ENCODE measurements at regions not wholly inside any gene's neighbourhood (a gene's known extent, or its start where the extent isn't known, plus 50 kb on each side); places are given as distances from the start of the nearest gene placed in this dataset.
"Not testable (repeated sequence)": the region's sequence is repeated elsewhere in the genome, so short reads cannot be mapped to it uniquely, and the experiment has no call there.

DNA sequence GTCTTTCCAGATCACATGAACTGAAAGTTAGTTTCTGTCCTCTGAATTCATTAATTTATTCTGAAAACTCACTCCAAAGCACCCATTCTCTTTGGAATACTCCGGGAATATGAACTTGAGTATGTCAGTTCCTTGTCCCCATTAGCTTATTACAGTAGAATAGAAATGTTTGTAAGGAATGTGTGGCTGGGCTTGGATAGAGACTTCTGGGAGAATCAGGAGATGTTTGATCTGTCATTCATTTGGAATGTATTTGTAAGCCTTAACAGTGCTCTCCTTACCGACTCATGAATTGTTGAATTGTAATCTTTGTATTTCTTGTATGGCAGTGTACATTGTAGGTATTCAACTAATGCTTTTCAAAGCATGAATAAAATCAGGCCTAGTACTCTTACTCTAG is 548.4 kb downstream of the LRRC70 start:
- Histone ChIP-seq H3K27me3 (ENCODE audit: insufficient read depth, low read length) (no peaks in the 10 kb centered on the region), H3K4me3 (ENCODE audit: low read length) (no peak overlapping the region), H3K9me3 (ENCODE audit: low read depth, low read length) (no peaks in the 10 kb centered on the region)

DNA sequence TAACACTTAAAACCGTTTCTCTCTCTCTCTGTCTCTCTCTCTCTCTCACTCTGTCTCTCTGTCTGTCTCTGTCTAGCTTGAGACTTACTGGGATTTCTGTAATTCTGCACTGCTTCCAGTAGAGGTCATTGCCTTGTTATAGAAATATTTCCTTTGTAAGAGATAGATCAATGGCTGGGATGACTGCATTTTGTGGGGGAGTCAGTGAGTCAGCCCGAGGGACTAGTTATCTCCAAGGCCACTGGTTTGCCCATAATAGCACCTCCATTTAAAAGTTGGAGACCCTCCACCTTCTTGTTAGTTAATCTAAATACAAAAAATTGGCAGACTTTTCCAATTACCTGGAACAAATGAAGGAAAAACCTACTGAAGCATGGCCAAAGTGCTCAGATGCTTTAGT is 547.2 kb downstream of the LRRC70 start:
- Histone ChIP-seq H3K27me3 (ENCODE audit: insufficient read depth, low read length) (no peaks in the 10 kb centered on the region), H3K4me3 (ENCODE audit: low read length) (no peak overlapping the region), H3K4me1 (ENCODE audit: insufficient read depth, low read length) (no peaks in the 10 kb centered on the region), H3K9me3 (ENCODE audit: low read depth, low read length) (no peaks in the 10 kb centered on the region)

More for the DNA sequence above, 548.4 kb downstream of the LRRC70 start:
- H3K4me1 ChIP-seq (ENCODE audit: insufficient read depth, low read length) = no peaks in the 10 kb centered on the region

DNA sequence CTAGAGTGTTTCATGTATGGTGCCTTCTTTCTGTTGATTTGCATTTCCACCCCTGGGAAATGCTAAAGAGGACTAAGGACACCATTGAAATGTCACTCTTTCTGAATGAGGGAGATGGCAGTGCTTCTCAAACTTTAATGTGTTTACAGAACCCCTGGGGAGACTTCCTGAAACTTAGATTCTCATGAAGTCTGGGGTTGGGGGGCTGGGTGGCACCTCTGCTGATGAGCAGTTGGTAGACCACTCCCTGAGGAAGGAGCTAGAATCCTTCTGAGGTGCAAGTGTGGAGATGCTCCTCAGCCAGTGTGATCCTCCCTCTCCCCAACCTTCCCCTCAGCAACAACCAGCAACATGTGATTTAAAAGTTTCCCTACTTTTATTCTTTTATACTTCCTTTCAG is 546.8 kb downstream of the LRRC70 start:
- Histone ChIP-seq H3K4me1 (ENCODE audit: insufficient read depth, low read length) (no peaks in the 10 kb centered on the region), H3K27me3 (ENCODE audit: insufficient read depth, low read length) (no peaks in the 10 kb centered on the region), H3K4me3 (ENCODE audit: low read length) (no peak overlapping the region), H3K9me3 (ENCODE audit: low read depth, low read length) (no peaks in the 10 kb centered on the region)

DNA sequence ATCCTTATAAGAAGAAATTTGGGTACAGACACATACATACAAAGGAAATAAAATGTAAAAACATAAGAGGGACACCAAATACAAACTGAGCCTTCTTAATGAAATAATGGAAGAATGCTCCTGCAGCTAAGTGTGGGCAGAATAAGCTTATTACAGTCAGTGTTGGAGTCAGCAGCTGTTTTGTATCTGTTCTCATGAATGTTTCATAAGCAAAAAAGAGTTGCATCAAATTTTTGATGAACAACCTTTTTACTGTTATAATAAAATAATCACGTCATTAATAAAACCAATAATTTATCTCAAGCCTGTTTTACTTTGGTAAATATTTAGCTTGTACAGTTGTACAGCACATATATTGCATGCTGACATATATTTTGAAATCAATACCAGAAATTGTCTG is 545.6 kb downstream of the LRRC70 start:
- no peaks in the 10 kb centered on the region for H3K4me1 ChIP-seq (ENCODE audit: insufficient read depth, low read length)
- H3K9me3 ChIP-seq (ENCODE audit: low read depth, low read length) = no peaks in the 10 kb centered on the region
- H3K4me3 ChIP-seq (ENCODE audit: low read length) = no peak overlapping the region
- H3K27me3 ChIP-seq (ENCODE audit: insufficient read depth, low read length) = no peaks in the 10 kb centered on the region

DNA sequence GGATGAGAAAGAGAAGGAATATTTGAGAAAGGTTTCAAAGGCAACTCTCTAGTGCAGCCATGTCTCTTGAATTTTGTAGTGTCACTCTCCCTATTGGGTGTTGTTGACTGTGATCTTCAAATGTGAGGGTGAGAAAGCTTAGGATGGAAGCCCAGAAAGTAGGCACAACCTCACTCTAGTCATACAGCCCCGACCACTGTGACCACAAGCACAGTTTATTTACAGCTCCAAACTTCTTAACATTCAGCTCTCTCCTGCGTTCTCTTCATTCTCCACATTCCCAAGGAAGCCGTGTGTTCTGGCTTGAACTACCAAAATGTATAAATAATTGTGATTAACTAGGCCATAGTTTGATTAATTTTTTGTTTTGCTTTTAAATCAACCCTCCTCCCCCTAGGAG is 542.9 kb downstream of the LRRC70 start:
- no peaks in the 10 kb centered on the region for H3K4me1 ChIP-seq (ENCODE audit: insufficient read depth, low read length)
- no peaks in the 10 kb centered on the region for H3K9me3 ChIP-seq (ENCODE audit: low read depth, low read length)
- no peak overlapping the region for H3K4me3 ChIP-seq (ENCODE audit: low read length)
- no peaks in the 10 kb centered on the region for H3K27me3 ChIP-seq (ENCODE audit: insufficient read depth, low read length)

DNA sequence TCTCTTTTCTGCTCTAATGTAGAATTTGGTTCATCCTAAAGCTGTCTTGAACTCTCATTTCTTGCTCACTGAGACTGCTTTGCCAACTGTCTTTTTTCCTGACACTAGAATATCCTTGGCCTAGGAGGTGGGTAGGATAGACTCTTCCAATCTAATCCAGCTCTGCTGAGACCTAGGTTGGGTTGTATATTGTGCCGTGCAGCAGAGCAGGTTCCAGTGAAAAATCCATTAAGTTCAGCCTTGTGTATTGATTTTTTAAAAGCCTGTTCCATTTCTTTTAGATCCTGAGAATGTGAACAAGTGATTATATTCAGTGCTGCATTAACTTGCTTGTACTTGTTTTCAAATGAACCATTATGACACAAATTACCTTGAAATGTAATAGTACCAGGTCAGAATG is 539.6 kb downstream of the LRRC70 start:
- Histone ChIP-seq H3K9me3 (ENCODE audit: low read depth, low read length) (no peaks in the 10 kb centered on the region), H3K4me1 (ENCODE audit: insufficient read depth, low read length) (no peaks in the 10 kb centered on the region), H3K4me3 (ENCODE audit: low read length) (no peak overlapping the region), H3K27me3 (ENCODE audit: insufficient read depth, low read length) (no peaks in the 10 kb centered on the region)

DNA sequence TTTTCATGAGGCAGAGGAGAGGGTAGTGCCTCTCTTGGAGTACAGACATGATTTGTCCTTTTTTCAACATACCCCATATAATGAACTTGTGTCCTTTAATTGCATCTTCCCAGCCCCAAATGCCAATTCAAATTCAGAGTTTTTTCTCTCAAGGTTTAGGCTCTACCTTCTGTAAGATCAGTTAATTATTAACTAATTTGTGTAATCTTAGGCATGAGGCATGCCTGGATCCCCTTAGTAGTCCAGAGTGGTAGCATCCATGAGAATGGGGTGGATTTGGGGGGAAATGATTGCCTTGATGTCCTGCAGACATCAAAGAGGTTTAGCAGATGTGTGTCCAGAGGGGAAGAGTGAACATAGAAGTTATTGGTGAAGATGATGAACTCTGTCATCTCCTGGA is 533.3 kb downstream of the LRRC70 start:
- Histone ChIP-seq H3K4me1 (ENCODE audit: insufficient read depth, low read length) (no peaks in the 10 kb centered on the region), H3K9me3 (ENCODE audit: low read depth, low read length) (no peaks in the 10 kb centered on the region), H3K27me3 (ENCODE audit: insufficient read depth, low read length) (no peaks in the 10 kb centered on the region), H3K4me3 (ENCODE audit: low read length) (no peak overlapping the region)

DNA sequence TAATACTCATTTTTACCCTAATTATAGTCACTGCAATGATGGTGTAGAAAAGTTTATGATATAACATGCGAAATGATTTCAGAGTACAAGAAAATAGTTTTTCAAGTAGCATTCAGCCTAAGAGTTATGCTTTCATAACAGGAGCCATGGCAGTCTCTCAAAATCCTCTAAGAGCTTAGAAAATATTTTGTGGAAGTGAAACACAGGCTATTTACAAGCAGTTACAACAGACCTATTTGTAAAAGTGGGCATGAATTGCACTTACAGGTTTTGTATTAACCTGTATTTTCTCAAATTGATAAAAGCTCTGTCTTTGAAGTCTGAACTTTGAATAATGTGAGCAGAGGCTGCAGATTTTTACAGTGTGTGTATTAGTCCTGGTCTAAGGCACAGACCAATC is 523.3 kb downstream of the LRRC70 start:
- H3K4me1 ChIP-seq (ENCODE audit: insufficient read depth, low read length) = no peaks in the 10 kb centered on the region
- H3K4me3 ChIP-seq (ENCODE audit: low read length) = no peak overlapping the region
- no peaks in the 10 kb centered on the region for H3K9me3 ChIP-seq (ENCODE audit: low read depth, low read length)
- no peaks in the 10 kb centered on the region for H3K27me3 ChIP-seq (ENCODE audit: insufficient read depth, low read length)

DNA sequence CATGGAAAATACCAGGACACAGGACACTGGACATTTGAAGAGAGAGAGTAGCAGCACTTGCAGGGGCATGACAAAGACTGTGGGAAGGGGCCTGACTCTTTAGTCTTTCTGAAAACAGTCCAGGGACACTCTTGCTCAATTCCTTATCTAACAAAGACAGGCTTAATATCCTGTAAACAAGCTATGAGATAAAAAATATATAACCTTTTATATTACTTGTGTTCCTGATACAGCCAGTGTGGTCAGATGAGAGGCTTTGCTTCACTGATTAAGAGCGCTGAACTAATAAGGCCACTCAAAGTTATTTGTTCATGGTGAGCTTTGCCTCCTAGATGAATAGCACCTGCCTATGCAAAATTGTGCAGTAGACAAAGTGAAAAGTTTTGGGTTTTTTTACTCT is 518.7 kb downstream of the LRRC70 start:
- H3K4me3 ChIP-seq (ENCODE audit: low read length) = no peak overlapping the region
- H3K9me3 ChIP-seq (ENCODE audit: low read depth, low read length) = no peaks in the 10 kb centered on the region
- H3K27me3 ChIP-seq (ENCODE audit: insufficient read depth, low read length) = no peaks in the 10 kb centered on the region
- H3K4me1 ChIP-seq (ENCODE audit: insufficient read depth, low read length) = no peaks in the 10 kb centered on the region

DNA sequence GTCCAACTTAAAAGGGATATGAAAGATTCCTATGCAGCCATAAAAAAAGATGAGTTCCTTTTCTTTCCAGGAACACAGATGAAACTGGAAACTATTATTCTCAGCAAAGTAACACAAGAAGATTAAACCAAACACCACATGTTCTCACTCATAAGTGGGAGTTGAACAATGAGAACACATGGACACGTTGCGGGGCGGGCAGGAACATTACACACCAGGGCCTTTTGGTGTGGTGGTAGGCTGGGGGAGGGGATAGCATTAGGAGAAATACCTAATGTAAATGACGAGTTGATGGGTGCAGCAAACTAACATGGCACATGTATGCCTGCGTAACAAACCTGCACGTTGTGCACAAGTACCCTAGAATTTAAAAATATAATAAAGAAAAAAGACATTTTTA is 516.1 kb downstream of the LRRC70 start:
- Histone ChIP-seq H3K4me3 (ENCODE audit: low read length) (no peak overlapping the region), H3K9me3 (ENCODE audit: low read depth, low read length) (no peaks in the 10 kb centered on the region), H3K27me3 (ENCODE audit: insufficient read depth, low read length) (no peaks in the 10 kb centered on the region), H3K4me1 (ENCODE audit: insufficient read depth, low read length) (no peaks in the 10 kb centered on the region)

DNA sequence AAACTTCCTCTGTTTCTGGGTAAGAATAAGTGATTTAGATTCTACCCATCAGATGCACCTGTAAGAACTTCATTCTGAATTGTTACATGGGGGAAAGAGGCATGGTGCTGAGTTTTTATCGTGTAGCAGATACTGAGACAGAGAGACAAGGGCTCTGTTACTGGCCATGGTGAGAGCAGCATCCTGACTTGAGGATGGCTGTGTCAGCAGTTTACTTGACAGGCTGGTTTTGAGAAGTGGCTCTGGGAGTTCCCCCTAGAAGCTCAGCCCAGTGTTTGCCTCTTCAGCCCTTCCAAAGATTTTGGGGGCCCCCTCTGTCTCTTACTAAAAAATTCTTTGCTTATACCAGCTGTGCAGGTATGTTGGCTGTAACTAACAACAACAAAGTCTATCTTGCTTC is 510.5 kb downstream of the LRRC70 start:
- H3K4me1 ChIP-seq (ENCODE audit: insufficient read depth, low read length) = no peaks in the 10 kb centered on the region
- no peaks in the 10 kb centered on the region for H3K27me3 ChIP-seq (ENCODE audit: insufficient read depth, low read length)
- H3K9me3 ChIP-seq (ENCODE audit: low read depth, low read length) = no peaks in the 10 kb centered on the region
- H3K4me3 ChIP-seq (ENCODE audit: low read length) = no peak overlapping the region

DNA sequence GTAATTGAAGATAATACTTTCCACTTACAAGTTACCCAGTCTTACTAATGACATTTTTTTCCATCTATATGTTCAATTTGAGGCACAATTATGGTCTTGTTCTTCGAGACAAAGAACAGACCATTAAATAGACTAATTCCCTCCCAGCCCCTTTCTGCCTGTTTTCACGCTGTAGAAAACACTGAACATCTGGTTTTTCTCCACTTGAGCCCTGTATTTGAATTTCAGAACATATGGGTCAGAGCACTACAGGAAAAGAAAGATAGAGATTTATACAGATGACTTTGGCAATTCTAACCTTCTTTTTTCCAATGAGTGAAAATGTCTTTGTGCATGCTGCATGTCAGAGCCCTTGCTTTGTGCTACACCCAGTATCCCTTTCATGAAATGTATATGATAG is 506.9 kb downstream of the LRRC70 start:
- no peaks in the 10 kb centered on the region for H3K4me1 ChIP-seq (ENCODE audit: insufficient read depth, low read length)
- no peaks in the 10 kb centered on the region for H3K9me3 ChIP-seq (ENCODE audit: low read depth, low read length)
- H3K4me3 ChIP-seq (ENCODE audit: low read length) = no peak overlapping the region
- H3K27me3 ChIP-seq (ENCODE audit: insufficient read depth, low read length) = no peaks in the 10 kb centered on the region

DNA sequence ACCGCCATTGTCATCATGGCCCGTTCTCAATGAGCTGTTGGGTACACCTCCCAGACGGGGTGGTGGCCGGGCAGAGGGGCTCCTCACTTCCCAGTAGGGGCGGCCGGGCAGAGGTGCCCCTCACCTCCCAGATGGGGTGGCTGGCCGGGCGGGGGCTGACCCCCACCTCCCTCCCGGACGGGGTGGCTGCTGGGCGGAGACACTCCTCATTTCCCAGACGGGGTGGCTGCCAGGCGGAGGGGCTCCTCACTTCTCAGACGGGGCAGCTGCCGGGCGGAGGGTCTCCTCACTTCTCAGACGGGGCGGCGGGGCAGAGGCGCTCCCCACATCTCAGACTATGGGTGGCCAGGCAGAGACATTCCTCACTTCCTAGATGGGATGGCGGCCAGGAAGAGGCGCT is 505.1 kb downstream of the LRRC70 start:
- not testable (repeated sequence) for H3K9me3 ChIP-seq (ENCODE audit: low read depth, low read length); H3K4me1 ChIP-seq (ENCODE audit: insufficient read depth, low read length); H3K4me3 ChIP-seq (ENCODE audit: low read length); H3K27me3 ChIP-seq (ENCODE audit: insufficient read depth, low read length)

DNA sequence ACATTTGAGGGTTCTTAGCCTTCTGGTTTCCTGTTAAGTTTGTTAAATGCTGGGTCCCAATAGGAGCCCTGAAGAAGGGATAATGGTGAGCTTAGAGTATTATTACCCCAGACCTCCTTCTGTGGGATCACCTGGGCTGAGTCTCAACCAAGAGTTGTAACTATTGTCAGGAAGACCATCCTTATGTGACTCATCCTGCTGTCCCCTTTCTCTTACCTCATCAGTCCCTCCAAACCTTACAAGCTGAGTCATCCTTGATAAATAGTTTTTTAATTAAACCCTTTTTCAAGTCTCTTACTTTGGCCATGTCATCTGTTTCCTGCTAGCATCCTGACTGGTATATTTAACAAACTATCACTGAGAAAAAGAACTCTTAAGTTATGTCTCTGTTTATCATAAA is 502.8 kb downstream of the LRRC70 start:
- no peaks in the 10 kb centered on the region for H3K27me3 ChIP-seq (ENCODE audit: insufficient read depth, low read length)
- no peaks in the 10 kb centered on the region for H3K9me3 ChIP-seq (ENCODE audit: low read depth, low read length)
- no peak overlapping the region for H3K4me3 ChIP-seq (ENCODE audit: low read length)
- no peaks in the 10 kb centered on the region for H3K4me1 ChIP-seq (ENCODE audit: insufficient read depth, low read length)

DNA sequence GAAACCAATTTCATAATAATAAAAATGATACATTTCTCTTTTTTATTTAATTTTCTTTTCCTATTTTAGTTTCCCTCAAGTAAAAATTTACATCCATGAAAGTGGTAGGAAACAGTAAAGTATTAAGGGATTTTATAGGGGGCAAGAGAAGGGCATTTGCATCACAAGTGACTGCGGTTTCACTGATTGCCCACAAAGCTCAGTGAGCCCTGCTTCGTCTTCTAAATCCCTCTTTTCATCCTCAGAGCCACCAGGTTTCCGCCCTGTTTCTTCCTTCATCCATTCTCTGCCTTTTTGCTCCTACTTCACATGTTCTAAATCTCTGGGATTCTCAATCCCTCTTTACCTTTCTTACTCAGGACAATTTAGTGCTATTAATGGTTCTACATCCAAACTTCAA is 491.4 kb downstream of the LRRC70 start:
- no peaks in the 10 kb centered on the region for H3K9me3 ChIP-seq (ENCODE audit: low read depth, low read length)
- no peaks in the 10 kb centered on the region for H3K27me3 ChIP-seq (ENCODE audit: insufficient read depth, low read length)
- H3K4me1 ChIP-seq (ENCODE audit: insufficient read depth, low read length) = no peaks in the 10 kb centered on the region
- no peak overlapping the region for H3K4me3 ChIP-seq (ENCODE audit: low read length)

DNA sequence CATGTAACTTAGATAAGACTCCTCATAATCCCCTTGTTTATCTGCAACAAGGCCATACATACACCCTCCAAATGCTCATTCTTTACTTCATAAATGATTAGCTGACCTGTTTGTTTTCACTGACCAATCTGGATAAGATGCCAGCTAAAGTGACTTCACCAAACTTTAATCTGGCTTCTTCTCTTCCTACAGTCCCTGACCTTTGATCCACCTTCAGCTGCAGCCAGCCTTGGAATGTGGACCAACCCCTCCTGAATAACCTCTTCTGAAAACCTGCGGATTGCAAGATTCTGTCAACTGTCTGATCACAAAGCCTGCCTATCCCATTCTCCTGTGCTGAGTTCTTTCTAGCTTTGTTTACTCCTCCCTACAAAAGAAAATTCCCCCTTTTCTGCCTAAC is 476.8 kb downstream of the LRRC70 start:
- Histone ChIP-seq H3K9me3 (ENCODE audit: low read depth, low read length) (no peaks in the 10 kb centered on the region), H3K4me3 (ENCODE audit: low read length) (no peak overlapping the region), H3K27me3 (ENCODE audit: insufficient read depth, low read length) (no peaks in the 10 kb centered on the region), H3K4me1 (ENCODE audit: insufficient read depth, low read length) (no peaks in the 10 kb centered on the region)

DNA sequence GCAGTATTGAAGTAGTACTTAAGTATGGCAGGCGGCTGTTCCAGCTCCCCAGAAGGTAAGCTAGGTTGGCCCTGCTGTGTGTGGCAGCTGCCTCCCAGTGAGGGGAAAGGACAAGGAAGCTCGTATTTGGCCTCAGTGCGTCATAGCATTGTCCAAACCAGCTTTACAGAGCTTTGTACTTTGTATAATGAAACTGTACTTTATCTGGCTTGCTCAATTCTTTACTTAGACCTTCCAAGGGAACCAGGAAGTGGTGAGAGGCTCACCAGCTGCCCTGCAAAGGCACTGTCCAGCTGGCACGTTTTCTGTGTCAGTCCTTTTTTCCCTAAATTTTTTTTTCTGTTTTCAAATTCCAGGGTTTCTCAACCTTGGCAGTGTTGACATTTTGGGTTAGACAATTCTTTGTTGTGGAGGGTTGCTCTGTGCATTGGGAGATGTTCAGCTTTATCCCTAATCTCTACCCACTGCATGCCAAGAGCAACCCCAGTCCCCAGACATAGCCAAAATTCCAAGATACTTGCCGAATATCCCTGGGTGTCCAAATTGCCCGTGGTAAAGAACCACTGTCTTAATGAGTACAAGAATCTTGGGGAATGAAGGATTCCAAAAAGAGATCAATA is 474.5 kb downstream of the LRRC70 start:
- no peak overlapping the region for H3K4me3 ChIP-seq (ENCODE audit: low read length)
- H3K27me3 ChIP-seq (ENCODE audit: insufficient read depth, low read length) = no peaks in the 10 kb centered on the region
- H3K9me3 ChIP-seq (ENCODE audit: low read depth, low read length) = no peaks in the 10 kb centered on the region
- H3K4me1 ChIP-seq (ENCODE audit: insufficient read depth, low read length) = no peaks in the 10 kb centered on the region
